HCT116 (cell line): ENCODE measurements at regions not wholly inside any gene's neighbourhood (a gene's known extent, or its start where the extent isn't known, plus 50 kb on each side); places are given as distances from the start of the nearest gene placed in this dataset.

Experiments
- ATAC-seq: fragments of 200-7000 bp; cut with Tn5 transposase; 2 replicates; pipeline ENCODE4 v1.9.1; 2020; ENCODE audit warnings: mild to moderate bottlenecking, moderate library complexity
- BruUV-seq: library from RNA; stranded (reverse); fragments of 400-500 nt; replicated peaks from 2 replicates; lab custom pipeline; 2021; lab: Mats Ljungman, UMichigan
- CTCF ChIA-PET: fragments of 300-600 bp; sonication (Branson Sonifier 250); formaldehyde crosslinking; loops from one replicate; lab custom pipeline; 2021; ENCODE audit warnings: antibody characterized with exemption; lab: Charles Lee
- POLR2A ChIA-PET: fragments of 300-600, 350-600 bp; sonication (Branson Sonifier 250); formaldehyde crosslinking; loops from one replicate; lab custom pipeline; 2021; ENCODE audit warnings: antibody characterized with exemption; lab: Charles Lee
- RAD21 ChIA-PET, 2 experiments: fragments of 300-600 bp; sonication (Branson Sonifier 250); formaldehyde crosslinking; loops; one replicate each; lab custom pipeline; 2023; ENCODE audit warnings: low total read pairs in 2 of 2; ENCODE audit not compliant: uncharacterized antibody in 2 of 2, unreplicated experiment in 2 of 2, low non-redundant PET in 1 of 2; lab: Charles Lee
- DNase-seq: peaks from one replicate; pipeline ENCODE4 v3.0.0-alpha.2; 2010; ENCODE audit warnings: low read depth, low spot score
- H2AFZ ChIP-seq: fragments of 200-600 bp; shearing (Covaris generic), sonication (generic); 2 replicates; pipeline ENCODE4 v1.6.1; 2017; ENCODE audit warnings: low read depth, mixed run types, mixed read lengths, antibody characterized with exemption, low read length; ENCODE audit not compliant: poor library complexity, severe bottlenecking
- H3K27ac ChIP-seq: 2 replicates; pipeline ENCODE4 v1.5.1; 2012; ENCODE audit warnings: low read depth, low read length
- H3K27me3 ChIP-seq: fragments of 200-600 bp; sonication (generic); 2 replicates; pipeline ENCODE4 v1.6.1; 2016; ENCODE audit warnings: mixed run types, low read length, mixed read lengths; ENCODE audit not compliant: insufficient read depth
- H3K36me3 ChIP-seq, 2 experiments: fragments of 200-500 bp in 1 of 2; fragments of 200-600 bp in 1 of 2; sonication (Bioruptor generic) in 1 of 2; sonication (generic) in 1 of 2; 2 replicates each; pipeline versions ENCODE4 v1.5.1 to v1.6.1; 2014 to 2016; ENCODE audit warnings: low read length in 2 of 2, inconsistent platforms in 1 of 2, mixed read lengths in 1 of 2, mixed run types in 1 of 2; ENCODE audit not compliant: insufficient read depth in 2 of 2, control insufficient read depth in 1 of 2
- H3K4me1 ChIP-seq, 2 experiments: fragments of 200-600 bp in 1 of 2; sonication (generic) in 1 of 2; 2 replicates each; pipeline versions ENCODE4 v1.5.1 to v1.6.1; 2012 to 2017; ENCODE audit warnings: low read length in 2 of 2, inconsistent platforms in 1 of 2, mild to moderate bottlenecking in 1 of 2, mixed read lengths in 1 of 2, mixed run types in 1 of 2, moderate library complexity in 1 of 2; ENCODE audit not compliant: insufficient read depth in 2 of 2, control insufficient read depth in 1 of 2
- H3K4me2 ChIP-seq: fragments of 200-600 bp; sonication (generic); 2 replicates; pipeline ENCODE4 v1.6.1; 2017; ENCODE audit warnings: mixed run types, low read length, mixed read lengths
- H3K4me3 ChIP-seq, 2 experiments: fragments of 200-600 bp in 1 of 2; sonication (generic) in 1 of 2; replicated peaks in 1 of 2; 2 replicates each; pipeline ENCODE4 v1.5.1; 2011 to 2016; ENCODE audit warnings: low read length in 2 of 2, control low read depth in 1 of 2, low read depth in 1 of 2, mild to moderate bottlenecking in 1 of 2, mixed read lengths in 1 of 2, mixed run types in 1 of 2
- H3K79me2 ChIP-seq: fragments of 200-600 bp; sonication (generic); 2 replicates; pipeline ENCODE4 v1.6.1; 2017; ENCODE audit warnings: mild to moderate bottlenecking, mixed run types, low read length, moderate library complexity, mixed read lengths; ENCODE audit not compliant: insufficient read depth
- H3K9ac ChIP-seq: fragments of 200-600 bp; sonication (generic); 2 replicates; pipeline ENCODE4 v1.6.1; 2016; ENCODE audit warnings: low read length, mixed read lengths
- H3K9me2 ChIP-seq: fragments of 200-600 bp; sonication (generic), shearing (Covaris generic); 2 replicates; pipeline ENCODE4 v1.6.1; 2017; ENCODE audit warnings: mixed run types, mild to moderate bottlenecking, moderate library complexity; ENCODE audit not compliant: insufficient read depth
- H3K9me3 ChIP-seq, 2 experiments: fragments of 200-500 bp in 1 of 2; fragments of 200-600 bp in 1 of 2; sonication (Bioruptor generic) in 1 of 2; sonication (generic) in 1 of 2; 2 replicates each; pipeline ENCODE4 v1.6.1; 2014 to 2017; ENCODE audit warnings: low read length in 2 of 2, mixed read lengths in 2 of 2, inconsistent platforms in 1 of 2, low read depth in 1 of 2, mild to moderate bottlenecking in 1 of 2, mixed run types in 1 of 2, moderate library complexity in 1 of 2; ENCODE audit not compliant: control insufficient read depth in 1 of 2, insufficient read depth in 1 of 2
- H4K20me1 ChIP-seq: fragments of 200-600 bp; sonication (generic), shearing (Covaris generic); 2 replicates; pipeline ENCODE4 v1.6.1; 2017; ENCODE audit warnings: mixed run types, mild to moderate bottlenecking, moderate library complexity; ENCODE audit not compliant: insufficient read depth
- CEBPB ChIP-seq: IDR thresholded peaks from 2 replicates; pipeline ENCODE4 v1.6.1; 2012; ENCODE audit warnings: low read depth
- CTCF ChIP-seq, 3 experiments: fragments of 200-600 bp in 1 of 3; sonication (generic) in 1 of 3; IDR thresholded peaks in 2 of 3; conservative IDR thresholded peaks in 1 of 3; 2 replicates each; pipeline ENCODE4 v1.5.1; 2012 to 2017; ENCODE audit warnings: low read depth in 2 of 3, low read length in 2 of 3, antibody characterized with exemption in 1 of 3, borderline replicate concordance in 1 of 3, control low read depth in 1 of 3, mild to moderate bottlenecking in 1 of 3, mixed read lengths in 1 of 3, mixed run types in 1 of 3, moderate library complexity in 1 of 3; ENCODE audit not compliant: insufficient read depth in 1 of 3
- EGR1 ChIP-seq: IDR thresholded peaks from 2 replicates; pipeline ENCODE4 v1.6.1; 2012; ENCODE audit warnings: low read depth
- ELF1 ChIP-seq: IDR thresholded peaks from 2 replicates; pipeline ENCODE4 v1.6.1; 2012; ENCODE audit warnings: low read depth, borderline replicate concordance
- EZH2phosphoT487 ChIP-seq: fragments of 200-600 bp; IDR thresholded peaks from 2 replicates; pipeline ENCODE4 v1.6.1; 2018; ENCODE audit warnings: antibody characterized with exemption, borderline replicate concordance
- FOSL1 ChIP-seq: IDR thresholded peaks from 2 replicates; pipeline ENCODE4 v1.6.1; 2012; ENCODE audit warnings: low read depth
- JUND ChIP-seq: IDR thresholded peaks from 2 replicates; pipeline ENCODE4 v1.6.1; 2012
- MAX ChIP-seq: IDR thresholded peaks from 2 replicates; pipeline ENCODE4 v1.6.1; 2012
- POLR2A ChIP-seq: IDR thresholded peaks from 2 replicates; pipeline ENCODE4 v1.7.0; 2011; ENCODE audit warnings: borderline replicate concordance; ENCODE audit not compliant: insufficient read depth, insufficient read length; ENCODE audit errors: extremely low read depth
- RAD21 ChIP-seq: IDR thresholded peaks from 2 replicates; pipeline ENCODE4 v1.6.1; 2012; ENCODE audit warnings: low read depth, mild to moderate bottlenecking
- REST ChIP-seq: IDR thresholded peaks from 2 replicates; pipeline ENCODE4 v1.6.1; 2012; ENCODE audit warnings: low read depth
- SIN3A ChIP-seq: IDR thresholded peaks from 2 replicates; pipeline ENCODE4 v1.6.1; 2012; ENCODE audit warnings: low read depth
- intact Hi-C: fragments of 100-400 bp; cut with micrococcal nuclease; formaldehyde crosslinking; loops from 2 replicates; pipeline ENCODE4 v1.10.0; 2022

- Histone ChIP-seq H3K9me2 (no peaks in the 10 kb centered on the region), H2AFZ (no peak overlapping the region), H3K4me3 (no peak overlapping the region), H3K9ac (no peak overlapping the region), H3K9me3 (no peaks in the 10 kb centered on the region), H3K27ac (no peak overlapping the region), H3K79me2 (no peaks in the 10 kb centered on the region), H3K27me3 (no peaks in the 10 kb centered on the region), H3K4me1 (no peaks in the 10 kb centered on the region), H3K4me2 (no peak overlapping the region), H4K20me1 (no peaks in the 10 kb centered on the region), H3K36me3 (no peaks in the 10 kb centered on the region)
- intact Hi-C loops = no loop called here
- BruUV-seq = no TSS peak
- ATAC-seq (no peak), DNase-seq (no peak)
- ChIA-PET CTCF (no interaction called here), POLR2A (no interaction called here), RAD21 (no interaction called here)
- TF ChIP-seq FOSL1 (no peak), MAX (no peak)
Measured at GRCh38 chr5:98624145-98624880, 149.2 kb upstream of the RGMB start.

GRCh38 chr5:98627121-98627520 is 146.3 kb upstream of the RGMB start:
- ChIA-PET POLR2A (no interaction called here), CTCF (no interaction called here)
- BruUV-seq = no TSS peak
- TF ChIP-seq REST (no peak), POLR2A (no peak), MAX (no peak), SIN3A (no peak), FOSL1 (no peak), CTCF (IDR thresholded peaks at IDR 0.05 in 2 of 3, conservative IDR thresholded peaks at IDR 0.05 in 1 of 3; ENCODE audit: borderline replicate concordance in 1 of 3, insufficient read depth in 1 of 3, low read depth in 2 of 3, low read length in 2 of 3) (no peak), EZH2phosphoT487 (no peak), ELF1 (no peak), CEBPB (no peak), JUND (no peak), RAD21 (no peak), EGR1 (no peak)

More at GRCh38 chr5:98627121-98627520, 146.3 kb upstream of the RGMB start:
- H3K36me3 ChIP-seq = no peaks in the 10 kb centered on the region
- intact Hi-C loops = no loop called here
- no peaks in the 10 kb centered on the region for H3K9me3 ChIP-seq
- no peaks in the 10 kb centered on the region for H3K9me2 ChIP-seq
- ATAC-seq (no peak), DNase-seq (no peak)
- no peaks in the 10 kb centered on the region for H3K79me2 ChIP-seq
- H3K4me1 ChIP-seq = no peaks in the 10 kb centered on the region
- RAD21 ChIA-PET = no interaction called here
- H4K20me1 ChIP-seq = no peaks in the 10 kb centered on the region
- no peak overlapping the region for H3K27ac ChIP-seq
- no peak overlapping the region for H3K4me3 ChIP-seq
- H3K4me2 ChIP-seq = no peak overlapping the region
- no peak overlapping the region for H2AFZ ChIP-seq
- no peaks in the 10 kb centered on the region for H3K27me3 ChIP-seq
- H3K9ac ChIP-seq = no peak overlapping the region
